Glomerular endothelial cell (primary cell): ENCODE measurements at regions not wholly inside any gene's neighbourhood (a gene's known extent, or its start where the extent isn't known, plus 50 kb on each side); places are given as distances from the start of the nearest gene placed in this dataset.

Experiments used
- DNase-seq: peaks from one replicate; pipeline ENCODE4 v3.0.0-alpha.2; 2011; ENCODE audit warnings: low read depth, low spot score; ENCODE audit errors: extremely low read depth

DNA sequence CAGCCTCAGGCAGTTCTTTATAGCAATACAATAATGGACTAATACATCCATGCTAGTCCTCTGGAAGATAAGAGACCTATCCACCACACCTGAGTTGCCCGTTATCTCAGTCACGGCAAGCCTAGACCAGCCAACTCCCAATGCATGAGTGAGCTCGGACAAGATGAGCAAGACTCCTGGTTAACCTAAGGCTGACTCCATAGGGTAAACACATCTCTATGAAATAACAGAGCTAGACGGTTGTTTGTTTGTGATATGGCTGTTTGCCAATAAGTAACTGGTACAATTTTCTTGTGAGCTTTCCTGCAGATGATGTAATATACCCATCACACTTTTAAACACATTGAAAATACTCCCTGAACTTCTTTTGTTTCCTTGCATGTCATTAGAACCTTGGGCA, 70.6 kb upstream of the PHACTR1 start:
- no peak for DNase-seq

DNA sequence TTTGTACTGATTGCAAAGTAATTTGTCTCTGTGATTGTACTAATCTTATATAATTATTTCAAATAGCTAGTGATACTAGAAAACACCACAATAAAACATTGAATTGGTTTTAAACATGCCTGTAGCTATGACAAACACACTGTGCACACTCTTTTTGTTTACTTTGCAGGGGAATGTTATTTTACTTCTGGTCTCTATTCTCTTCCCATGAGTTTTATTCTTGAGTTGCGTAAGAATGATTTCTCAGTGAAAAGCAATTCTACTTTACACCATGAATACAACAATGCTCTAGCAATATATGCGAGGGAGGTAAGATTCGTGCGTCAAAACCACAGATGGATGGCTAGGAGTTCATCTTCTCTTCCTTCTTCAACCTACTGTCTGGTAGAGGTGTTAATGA, 68.4 kb upstream of the PHACTR1 start:
- no peak for DNase-seq

DNA sequence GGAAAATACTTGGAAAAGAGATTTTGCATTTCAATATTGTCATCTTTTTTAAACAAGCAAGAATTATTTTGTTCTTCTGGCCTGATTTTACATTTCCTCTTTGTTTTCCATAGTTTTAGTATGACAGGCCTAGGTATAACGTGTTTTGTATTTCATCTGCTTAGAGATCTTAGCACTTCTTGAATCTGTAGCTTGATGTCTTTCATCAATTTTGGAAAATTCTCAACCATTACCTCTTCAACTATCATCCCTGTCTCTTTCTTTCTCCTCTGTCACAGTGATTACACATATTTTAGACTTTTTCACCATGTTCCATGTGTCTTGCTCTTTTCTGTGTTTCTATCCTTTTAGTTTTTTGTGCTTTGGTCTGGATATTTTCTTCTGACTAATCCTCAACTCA, 67.2 kb upstream of the PHACTR1 start:
- no peak for DNase-seq

DNA sequence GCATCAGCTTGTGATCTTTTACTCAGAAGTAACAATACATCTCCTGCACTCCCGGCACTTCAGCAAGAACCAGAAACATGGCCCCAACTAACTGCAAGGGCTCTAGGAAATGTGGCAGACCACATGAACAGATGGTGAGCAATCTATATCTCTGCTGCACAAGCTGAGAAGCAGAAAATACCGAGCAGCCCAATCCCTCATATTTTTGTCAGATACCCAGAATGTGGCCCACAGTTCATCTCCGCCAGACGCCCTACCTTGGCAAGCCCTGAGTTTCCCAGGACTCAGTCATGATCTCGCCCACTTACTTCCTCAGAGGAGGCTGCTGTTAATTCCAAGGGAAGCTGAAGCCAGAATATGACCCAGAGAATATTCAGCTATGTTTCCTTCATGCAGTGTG, 63.1 kb upstream of the PHACTR1 start:
- DNase-seq = no peak

DNA sequence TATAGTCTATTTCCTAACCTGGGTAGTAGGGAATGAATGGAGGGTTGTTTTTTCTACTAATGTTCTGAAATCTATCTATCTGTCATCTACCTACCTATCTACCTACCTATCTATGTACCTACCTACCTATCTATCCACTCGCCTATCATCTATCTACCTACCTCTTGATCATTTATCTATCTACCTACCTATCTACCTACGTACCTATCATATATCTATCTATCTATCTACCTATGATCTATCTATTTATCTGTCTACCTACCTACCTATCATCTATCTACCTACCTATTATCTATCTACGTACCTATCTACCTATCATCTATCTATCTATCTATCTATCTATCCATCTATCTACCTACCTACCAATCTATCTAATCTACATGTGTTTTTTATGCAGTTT, 62.5 kb upstream of the PHACTR1 start:
- no peak for DNase-seq

DNA sequence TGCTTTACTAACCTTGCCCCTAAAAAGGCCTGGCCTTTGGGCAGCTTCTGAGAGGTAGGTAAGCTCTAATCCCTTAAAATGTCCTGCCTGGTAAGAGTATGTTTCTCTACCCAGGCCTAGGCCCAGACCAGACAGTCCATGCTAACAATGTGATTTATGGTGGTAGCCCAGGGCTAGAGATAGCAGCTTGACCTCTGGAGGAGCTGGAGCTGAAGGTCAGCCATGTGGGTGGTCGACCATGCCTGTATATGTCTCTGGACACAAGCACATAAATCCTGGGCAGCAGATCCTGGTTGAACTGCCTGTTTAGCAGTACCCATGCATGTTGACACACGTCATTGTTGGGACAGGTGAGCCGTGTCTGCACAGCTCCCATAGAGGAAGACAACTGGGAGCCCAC, 62.1 kb upstream of the PHACTR1 start:
- DNase-seq = no peak

DNA sequence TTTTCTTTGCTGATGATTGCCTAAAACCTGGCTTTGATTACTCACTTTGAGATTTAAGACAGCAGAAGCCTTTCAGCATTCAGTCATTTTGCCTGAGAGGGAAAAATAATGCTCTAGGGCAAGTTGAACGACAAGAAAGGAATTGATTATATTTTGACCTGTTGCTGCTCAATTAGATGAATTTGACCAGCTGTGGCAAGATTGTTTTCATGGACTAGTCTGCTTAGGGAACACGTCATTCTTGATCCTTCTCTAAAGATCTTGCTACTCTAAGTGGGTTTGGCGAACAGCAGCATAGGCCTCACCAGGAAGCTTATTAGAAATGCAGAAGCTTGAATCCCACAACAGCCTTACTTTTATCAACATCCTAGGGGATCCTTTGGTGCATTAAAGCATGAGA, 59.7 kb upstream of the PHACTR1 start:
- no peak for DNase-seq

DNA sequence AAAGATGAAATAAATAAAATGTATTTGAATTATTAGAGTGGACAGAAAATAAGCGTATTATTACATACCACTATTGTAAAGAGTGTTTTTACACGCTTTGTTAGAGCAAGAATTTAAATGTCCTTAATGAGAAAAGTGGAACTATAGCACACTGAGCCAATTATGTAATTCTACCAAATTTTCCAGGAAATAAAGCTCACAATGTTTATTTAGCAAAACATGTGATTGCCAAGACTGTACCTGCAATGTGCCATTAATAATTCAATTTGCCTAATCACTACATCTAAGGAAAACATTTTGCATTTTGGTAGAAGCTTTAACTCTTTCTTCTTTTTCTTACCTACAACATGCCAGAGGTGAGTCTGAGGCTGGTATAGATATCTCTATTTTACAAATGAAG, 58.7 kb upstream of the PHACTR1 start:
- no peak for DNase-seq

DNA sequence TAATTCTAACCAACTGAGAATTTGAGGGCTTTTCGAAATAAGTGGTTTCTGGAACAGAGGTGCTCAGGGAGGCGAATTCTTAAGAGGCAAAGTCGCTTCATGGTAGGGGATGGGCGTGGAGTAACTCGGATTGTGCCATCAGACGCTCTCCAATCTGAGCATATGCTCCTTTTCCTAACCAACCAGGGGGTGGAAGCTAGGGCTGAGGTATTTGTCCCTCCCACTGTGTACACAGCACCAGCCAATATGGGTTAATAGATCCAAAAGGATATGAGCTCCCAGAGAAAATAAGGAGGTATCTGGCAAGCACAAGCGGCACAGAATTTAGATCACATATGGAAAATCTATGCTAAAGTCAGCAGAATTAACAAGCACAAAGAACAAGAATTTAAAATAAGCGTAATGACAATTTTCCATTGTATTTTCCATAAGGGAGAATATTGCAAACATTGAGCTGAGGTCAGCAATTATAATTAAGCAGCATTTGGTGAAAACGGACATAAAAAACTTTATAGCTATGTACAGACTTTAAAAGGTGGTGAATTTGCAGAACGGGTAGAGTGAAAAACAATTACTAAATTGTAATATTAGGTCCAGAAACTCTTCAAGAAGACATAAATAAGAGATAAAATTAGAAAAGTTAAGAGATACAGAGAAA, 55.0 kb upstream of the PHACTR1 start:
- no peak for DNase-seq
